DOHH2 (cell line): ENCODE measurements at regions not wholly inside any gene's neighbourhood (a gene's known extent, or its start where the extent isn't known, plus 50 kb on each side); places are given as distances from the start of the nearest gene placed in this dataset.

Source experiments
- EZH2phosphoT487 ChIP-seq: fragments of 200-600 bp; sonication (generic); IDR thresholded peaks from 2 replicates; pipeline ENCODE4 v1.6.1; 2017; ENCODE audit warnings: borderline replicate concordance, mild to moderate bottlenecking, antibody characterized with exemption, low read length, moderate library complexity, mixed read lengths
- TF ChIP-seq, protein P1 (sequence below): fragments of 200-600 bp; sonication (generic); IDR thresholded peaks from one replicate; pipeline ENCODE4 v1.5.1; 2014; ENCODE audit warnings: antibody characterized with exemption, mild to moderate bottlenecking, low read depth, low read length; ENCODE audit not compliant: poor library complexity, severe bottlenecking

DNA sequence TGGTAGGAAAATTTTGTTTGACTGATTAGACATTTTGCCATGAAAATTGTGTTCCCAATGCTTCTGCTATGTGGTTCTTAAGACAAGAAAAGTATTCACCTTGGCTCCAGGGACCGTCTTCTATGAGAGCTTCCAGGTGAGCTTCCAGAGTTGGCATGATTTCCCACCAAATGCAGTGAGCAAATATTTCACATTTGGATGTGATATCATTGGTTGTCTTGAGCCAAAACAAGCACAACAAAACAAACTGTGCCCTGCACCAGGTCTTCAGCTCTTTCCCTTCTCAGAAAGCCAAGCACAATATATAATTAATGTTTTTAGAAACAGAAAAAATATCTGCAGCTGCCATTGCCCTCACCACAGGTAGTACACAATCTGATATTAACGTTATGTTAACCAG is 1009.0 kb downstream of the PLA2G4A start:
- TF ChIP-seq EZH2phosphoT487: no peak
- TF ChIP-seq, protein P1, sequence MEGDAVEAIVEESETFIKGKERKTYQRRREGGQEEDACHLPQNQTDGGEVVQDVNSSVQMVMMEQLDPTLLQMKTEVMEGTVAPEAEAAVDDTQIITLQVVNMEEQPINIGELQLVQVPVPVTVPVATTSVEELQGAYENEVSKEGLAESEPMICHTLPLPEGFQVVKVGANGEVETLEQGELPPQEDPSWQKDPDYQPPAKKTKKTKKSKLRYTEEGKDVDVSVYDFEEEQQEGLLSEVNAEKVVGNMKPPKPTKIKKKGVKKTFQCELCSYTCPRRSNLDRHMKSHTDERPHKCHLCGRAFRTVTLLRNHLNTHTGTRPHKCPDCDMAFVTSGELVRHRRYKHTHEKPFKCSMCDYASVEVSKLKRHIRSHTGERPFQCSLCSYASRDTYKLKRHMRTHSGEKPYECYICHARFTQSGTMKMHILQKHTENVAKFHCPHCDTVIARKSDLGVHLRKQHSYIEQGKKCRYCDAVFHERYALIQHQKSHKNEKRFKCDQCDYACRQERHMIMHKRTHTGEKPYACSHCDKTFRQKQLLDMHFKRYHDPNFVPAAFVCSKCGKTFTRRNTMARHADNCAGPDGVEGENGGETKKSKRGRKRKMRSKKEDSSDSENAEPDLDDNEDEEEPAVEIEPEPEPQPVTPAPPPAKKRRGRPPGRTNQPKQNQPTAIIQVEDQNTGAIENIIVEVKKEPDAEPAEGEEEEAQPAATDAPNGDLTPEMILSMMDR: no peak
